OCI-LY1 (cell line): ENCODE measurements at regions not wholly inside any gene's neighbourhood (a gene's known extent, or its start where the extent isn't known, plus 50 kb on each side); places are given as distances from the start of the nearest gene placed in this dataset.

ENCODE experiments used
- EZH2 ChIP-seq: fragments of 200-600 bp; sonication (generic), shearing (Covaris generic); IDR thresholded peaks from 2 replicates; pipeline ENCODE4 v1.8.0; 2017; ENCODE audit warnings: borderline replicate concordance, mixed run types, mild to moderate bottlenecking, antibody characterized with exemption, low read length, moderate library complexity, mixed read lengths
- TF ChIP-seq, protein P1 (sequence below): fragments of 200-600 bp; sonication (generic), shearing (Covaris generic); IDR thresholded peaks from 2 replicates; pipeline ENCODE4 v1.5.1; 2017; ENCODE audit warnings: mild to moderate bottlenecking, antibody characterized with exemption, low read length, moderate library complexity, mixed read lengths

- TF ChIP-seq, protein P1, sequence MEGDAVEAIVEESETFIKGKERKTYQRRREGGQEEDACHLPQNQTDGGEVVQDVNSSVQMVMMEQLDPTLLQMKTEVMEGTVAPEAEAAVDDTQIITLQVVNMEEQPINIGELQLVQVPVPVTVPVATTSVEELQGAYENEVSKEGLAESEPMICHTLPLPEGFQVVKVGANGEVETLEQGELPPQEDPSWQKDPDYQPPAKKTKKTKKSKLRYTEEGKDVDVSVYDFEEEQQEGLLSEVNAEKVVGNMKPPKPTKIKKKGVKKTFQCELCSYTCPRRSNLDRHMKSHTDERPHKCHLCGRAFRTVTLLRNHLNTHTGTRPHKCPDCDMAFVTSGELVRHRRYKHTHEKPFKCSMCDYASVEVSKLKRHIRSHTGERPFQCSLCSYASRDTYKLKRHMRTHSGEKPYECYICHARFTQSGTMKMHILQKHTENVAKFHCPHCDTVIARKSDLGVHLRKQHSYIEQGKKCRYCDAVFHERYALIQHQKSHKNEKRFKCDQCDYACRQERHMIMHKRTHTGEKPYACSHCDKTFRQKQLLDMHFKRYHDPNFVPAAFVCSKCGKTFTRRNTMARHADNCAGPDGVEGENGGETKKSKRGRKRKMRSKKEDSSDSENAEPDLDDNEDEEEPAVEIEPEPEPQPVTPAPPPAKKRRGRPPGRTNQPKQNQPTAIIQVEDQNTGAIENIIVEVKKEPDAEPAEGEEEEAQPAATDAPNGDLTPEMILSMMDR: no peak
- TF ChIP-seq EZH2: no peak
Observed at GRCh38 chr2:52500561-52500960, 1267.0 kb upstream of the CHAC2 start.
